GM23248 (cell line): ENCODE measurements at regions not wholly inside any gene's neighbourhood (a gene's known extent, or its start where the extent isn't known, plus 50 kb on each side); places are given as distances from the start of the nearest gene placed in this dataset.

ENCODE experiments used
- EZH2 ChIP-seq: fragments of 200-600 bp; sonication (generic); IDR thresholded peaks from 2 replicates; pipeline ENCODE4 v1.6.1; 2018; ENCODE audit warnings: antibody characterized with exemption, mild to moderate bottlenecking; ENCODE audit not compliant: insufficient read depth, poor library complexity, severe bottlenecking
- EZH2phosphoT487 ChIP-seq: fragments of 200-600 bp; sonication (generic); IDR thresholded peaks from 2 replicates; pipeline ENCODE4 v1.6.1; 2018; ENCODE audit warnings: antibody characterized with exemption, moderate library complexity, mild to moderate bottlenecking, low read depth; ENCODE audit not compliant: insufficient read depth

DNA sequence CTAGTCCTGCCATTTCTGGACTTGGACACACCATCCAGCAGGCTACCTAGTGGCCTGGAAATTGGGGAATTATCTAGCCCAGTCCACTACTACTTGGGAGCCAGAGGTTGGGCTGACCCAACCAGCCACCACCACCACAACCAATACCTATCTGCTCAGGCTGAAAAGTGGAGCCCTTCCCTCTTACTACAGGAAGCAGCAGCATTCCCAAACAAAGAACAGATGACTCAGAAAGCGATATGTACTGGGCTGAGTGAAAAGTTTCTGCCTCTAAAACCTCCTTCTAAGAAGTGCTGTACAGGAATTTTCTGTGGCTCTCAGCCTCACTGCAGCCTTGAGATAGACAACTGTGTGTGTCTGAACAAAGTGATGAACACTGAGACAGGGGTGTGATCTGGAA, 279.4 kb downstream of the CDH10 start:
- TF ChIP-seq EZH2 (no peak), EZH2phosphoT487 (no peak)
